GM19372 (cell line): ENCODE measurements at regions not wholly inside any gene's neighbourhood (a gene's known extent, or its start where the extent isn't known, plus 50 kb on each side); places are given as distances from the start of the nearest gene placed in this dataset.

Experiments used
- ATAC-seq: cut with Tn5 transposase; IDR thresholded peaks from one replicate; pipeline ENCODE4 v1.9.1; 2021; ENCODE audit warnings: mild to moderate bottlenecking, low read depth, moderate library complexity; ENCODE audit not compliant: unreplicated experiment

DNA sequence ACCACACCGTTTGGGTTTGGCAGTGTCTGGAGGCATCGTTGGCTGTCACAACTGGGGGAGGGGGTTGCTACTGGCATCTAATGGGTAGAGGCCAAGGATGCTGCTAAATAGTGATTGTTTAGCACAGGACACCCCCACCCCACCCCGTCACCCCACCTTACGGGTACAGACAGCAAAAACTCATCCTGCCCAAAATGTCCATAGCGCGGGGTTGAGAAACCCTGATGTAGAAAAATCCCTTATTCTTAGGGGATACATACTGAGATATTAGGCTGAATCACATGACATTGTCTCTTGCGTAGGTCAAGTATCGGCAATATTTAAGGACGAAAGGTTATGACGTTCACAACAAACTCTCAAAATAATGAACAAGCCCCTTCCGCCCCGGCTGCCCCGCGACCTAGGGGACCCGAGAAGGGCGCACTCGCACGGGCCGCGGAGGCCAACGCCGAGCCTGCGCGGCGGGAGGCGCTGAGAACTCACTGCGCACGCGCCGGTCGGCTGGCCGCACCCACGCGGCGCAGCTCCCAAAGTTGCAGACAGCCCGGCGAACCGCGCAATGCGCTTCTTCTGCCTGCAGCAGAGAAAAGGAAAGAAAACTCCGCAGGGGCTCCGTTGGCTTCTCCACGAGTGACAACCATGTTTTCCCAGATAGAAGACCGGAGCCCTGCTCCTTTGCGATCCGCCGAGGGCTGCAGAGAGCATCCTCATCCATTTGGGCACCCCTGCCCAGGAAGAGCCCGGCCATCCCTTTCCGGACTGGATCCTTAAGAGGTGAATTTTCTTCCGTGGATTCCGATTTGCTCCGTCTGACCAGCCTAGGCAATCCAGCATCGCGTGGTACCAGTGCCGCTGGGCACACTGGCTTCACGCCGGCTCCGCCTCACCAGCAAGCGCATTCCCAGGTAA lies 136.8 kb upstream of the CCDC54 start:
- peak; percentile 91 for ATAC-seq

DNA sequence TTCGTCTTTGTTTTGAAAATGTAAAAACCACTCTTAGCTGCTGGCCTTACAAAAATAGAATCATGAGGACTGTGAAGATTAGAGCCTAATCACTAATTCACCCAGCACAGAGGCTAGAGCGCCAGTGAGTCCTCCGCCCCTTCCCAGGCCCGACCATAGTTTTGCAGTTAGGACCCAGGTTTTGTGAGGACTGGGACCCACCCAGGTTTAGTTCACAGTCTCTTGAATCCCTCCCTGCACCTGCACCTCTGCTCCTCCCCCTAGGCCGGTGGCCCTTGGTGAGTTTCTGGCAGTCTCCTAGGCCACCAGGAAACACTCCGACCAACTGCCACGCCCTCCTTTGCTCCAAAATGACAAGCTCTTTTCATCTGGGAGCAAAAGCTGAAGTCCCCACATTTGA lies 136.0 kb upstream of the CCDC54 start:
- peak; percentile 32 for ATAC-seq

DNA sequence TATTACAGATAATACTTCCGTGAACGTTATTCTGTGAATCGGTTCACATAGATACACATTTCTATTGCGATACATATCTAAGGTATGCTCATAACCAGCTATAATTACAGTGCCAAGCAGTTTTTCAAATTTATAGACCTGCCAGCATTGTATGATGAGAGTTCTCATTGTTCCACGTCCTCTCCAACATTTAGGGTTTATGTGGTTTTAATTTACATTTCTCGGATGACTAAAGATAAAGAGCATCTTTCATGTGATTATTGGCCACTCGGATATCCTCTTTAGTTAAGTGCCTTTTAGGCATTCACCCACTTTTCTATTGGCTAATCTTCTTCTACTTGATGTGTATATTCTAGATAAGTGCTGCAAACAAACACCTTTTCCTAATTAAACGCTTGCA lies 134.7 kb upstream of the CCDC54 start:
- no peak for ATAC-seq

DNA sequence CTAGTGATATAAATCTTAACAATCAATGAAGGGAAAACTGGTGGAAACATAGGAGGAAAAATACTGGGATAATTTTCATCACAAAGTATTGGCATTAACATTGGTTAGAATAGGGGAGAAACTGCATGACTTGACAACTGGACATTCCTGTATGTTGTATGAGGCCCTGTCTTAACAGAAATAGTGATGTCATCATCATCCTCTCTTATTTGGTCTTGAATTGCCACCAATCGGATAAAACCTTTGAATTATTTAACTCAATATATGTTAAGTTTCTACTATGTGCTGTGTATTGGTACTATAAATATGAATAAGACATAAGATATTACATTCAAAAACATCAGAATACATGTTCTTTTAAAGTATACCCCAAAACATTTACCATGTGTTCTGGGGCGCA lies 130.1 kb upstream of the CCDC54 start:
- ATAC-seq = no peak

DNA sequence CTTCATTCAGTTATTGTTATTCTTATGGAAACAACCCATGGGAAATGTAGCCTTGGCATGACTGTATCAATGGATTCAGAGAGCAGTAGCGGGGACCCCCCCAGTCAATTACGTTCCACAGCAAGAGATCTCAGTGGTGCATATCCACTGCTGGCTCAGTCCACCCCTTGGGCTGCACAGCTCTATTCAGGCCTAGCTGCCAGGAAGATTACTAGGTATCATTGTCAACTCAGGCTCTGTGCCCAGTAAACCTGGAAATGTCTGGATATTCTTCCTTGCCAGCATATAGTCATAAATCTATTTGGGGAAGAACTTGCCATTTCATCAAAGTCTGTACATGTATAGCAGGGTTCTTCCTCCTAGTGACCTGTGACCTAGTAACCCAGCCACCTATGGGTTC lies 128.1 kb upstream of the CCDC54 start:
- no peak for ATAC-seq

DNA sequence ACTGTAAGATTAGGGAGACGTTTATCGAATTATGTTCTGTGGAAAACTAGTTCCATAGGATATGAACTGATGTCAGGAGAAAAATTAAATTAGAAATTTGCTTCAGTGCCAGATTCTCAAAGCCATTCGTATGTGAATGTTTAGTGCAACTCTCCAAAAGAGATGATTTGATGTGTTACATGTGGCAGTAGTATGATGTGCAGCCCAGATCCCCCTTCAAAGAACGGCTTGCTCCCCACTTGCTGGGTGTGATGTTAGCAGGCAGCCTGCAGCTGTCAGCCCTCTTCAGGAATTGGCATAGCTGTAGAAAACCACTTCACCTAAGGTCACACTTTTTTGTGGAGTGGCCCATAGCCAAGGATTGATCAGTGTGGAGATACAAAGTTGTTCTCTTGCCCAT lies 127.0 kb upstream of the CCDC54 start:
- ATAC-seq = no peak

DNA sequence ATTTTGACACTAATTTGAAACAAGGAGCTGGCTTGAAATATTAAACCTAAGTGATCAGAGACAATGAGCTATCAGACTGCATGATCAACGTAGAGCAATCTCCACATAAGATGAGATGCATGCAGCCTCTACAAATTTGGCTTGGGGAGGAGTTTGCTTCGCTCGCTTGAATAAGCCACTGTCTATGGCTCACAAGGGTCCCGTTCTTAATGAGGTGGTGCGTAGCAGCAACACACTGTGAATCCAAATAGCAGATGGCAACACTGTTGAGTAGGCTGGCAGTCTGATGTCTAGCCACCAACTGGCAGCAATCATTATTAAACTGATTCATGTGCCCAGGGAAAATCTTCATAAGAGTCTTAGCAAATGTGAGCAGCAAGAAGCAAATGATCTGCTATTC lies 125.4 kb upstream of the CCDC54 start:
- no peak for ATAC-seq

DNA sequence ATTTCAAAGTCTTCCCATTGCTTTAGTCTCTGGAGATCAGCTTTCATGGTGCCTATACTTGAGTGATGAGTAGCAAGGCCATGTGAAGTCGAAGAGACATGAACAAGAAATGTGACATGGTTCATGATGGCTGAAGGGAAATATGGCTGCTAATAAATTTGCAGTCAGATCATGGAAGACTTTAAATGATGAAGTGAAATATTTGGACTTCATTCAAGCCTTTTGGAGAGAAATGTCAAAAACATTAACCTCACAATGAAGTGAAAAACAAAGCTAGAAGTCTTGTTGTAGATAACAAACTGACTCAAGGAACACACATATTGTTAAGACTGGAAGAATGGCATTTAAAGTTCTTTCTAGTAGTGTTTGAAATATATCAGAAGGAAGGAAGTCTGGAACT lies 120.3 kb upstream of the CCDC54 start:
- ATAC-seq = no peak

DNA sequence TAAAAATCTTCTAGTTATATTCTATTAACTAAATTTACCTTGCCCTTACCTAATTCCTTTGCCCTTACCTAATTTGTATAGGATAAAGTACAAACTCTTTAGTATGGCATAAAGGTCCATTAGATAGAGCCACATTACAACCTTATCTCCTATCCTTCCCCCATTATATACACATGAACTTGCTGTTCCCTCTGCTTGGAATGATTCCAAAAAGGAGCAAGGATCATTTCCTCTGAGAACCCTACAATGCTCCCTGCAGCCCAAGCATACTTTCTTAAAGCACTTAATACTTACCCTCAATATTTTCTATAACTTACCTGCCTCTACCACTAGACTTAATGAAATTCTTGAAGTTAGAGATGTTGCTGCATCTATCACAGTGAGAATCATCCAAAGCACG lies 118.9 kb upstream of the CCDC54 start:
- ATAC-seq = no peak

DNA sequence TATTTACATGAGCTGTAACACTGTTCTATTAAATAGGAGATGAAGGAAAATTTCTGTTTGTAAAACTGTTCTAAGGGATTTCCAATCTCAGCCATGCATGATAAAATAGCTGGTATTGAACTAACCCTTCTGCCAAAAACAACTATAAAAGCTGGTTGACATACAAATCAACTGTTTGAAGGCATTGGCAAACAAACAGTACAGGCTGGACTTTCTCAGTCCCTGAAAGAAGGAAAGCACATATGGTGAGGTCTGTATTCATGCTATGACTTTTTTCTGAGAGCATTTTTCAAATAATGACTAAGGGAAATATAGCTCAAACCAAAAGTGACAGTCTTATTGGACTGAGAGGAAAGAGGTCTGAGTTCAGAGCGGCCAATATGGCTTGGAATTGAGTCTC lies 117.0 kb upstream of the CCDC54 start:
- ATAC-seq = no peak

DNA sequence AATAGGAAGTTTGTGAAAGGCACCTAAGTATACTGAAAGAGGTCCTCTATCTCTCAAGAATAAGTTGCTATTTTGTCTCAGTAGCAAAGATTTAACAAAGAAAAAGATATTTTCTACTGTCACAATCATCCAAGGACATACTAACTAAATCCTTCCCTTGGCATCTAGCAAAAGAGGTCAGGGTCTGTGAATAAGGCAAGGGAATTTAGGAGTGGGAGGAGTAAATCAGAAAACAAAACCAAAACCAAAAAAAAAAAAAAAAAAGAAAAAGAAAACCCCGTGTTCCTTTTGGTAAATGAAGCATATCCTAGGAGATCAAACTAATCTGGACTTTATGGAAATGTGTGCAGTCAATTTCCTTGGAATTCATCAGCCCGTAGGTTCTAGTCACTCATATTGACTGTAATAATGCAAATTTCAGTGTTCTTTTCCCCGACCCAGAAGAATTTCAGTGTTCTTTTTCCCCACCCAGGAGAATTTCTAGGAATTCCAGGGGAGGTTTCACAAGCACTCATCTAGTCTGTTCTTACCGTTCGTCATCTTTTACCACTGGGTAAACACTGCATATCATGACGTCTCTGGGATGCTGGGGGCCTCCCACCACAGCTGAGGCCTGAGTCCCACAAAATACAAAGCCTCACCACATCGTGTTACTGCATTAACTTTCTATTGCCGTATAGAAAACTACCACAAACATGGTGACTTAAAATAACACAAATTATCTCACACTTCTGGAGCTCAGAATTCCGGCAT lies 113.8 kb upstream of the CCDC54 start:
- no peak for ATAC-seq

DNA sequence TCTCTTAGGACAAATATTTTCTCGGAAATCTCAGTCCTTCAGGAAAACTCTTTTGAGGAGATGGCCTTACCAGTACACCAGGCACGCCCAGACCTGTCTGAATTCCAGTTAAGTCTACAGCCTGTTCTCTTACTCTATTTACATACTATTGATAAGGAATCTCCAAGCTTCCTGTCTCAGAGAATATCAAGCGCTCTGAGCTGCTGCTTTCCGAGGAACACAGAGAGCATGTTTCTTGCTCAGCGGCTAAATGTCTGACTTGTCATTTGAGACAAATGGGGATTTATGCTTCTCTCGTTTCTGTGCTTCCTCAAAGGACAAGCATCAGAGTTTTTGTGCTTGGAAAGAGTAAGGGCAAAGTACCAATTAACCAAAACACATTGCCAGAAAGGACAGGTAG lies 112.4 kb upstream of the CCDC54 start:
- ATAC-seq = no peak

DNA sequence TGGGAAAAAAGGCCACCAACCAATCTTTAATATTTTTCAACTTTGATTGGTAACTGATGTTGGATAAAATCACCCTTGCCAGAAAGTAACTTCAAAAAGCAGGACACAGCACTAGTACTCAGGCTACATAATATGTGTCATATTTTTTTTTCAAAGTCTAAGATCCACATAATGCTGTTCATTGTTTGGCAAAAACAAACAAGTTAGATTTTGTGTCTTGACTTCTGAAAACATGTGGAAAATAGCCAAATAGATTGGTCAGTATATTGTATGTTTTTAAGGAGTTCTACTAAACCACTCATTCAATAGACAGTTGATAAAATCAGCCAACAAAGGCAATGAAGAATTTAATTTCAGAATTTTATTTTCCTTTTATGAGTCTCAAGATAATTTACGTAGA lies 111.7 kb upstream of the CCDC54 start:
- ATAC-seq = no peak

DNA sequence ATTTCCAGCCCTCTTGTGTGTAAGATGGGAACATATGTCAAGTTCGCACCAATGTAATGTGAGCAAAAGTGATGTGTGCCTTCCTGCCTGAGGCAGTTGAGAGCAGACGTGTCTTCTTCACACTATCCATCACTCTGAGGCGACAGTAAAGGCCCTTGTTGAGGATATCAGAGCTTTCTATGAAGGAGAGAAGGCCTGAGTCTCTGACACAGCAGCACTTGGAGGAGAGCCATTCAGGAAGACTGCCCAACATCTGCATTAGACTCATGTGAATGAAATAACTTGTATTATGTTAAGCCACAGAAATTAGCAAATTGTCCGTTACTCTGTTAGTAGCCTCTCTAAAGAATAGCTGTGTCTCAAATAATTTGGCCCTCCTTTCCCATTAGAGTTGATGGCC lies 108.8 kb upstream of the CCDC54 start:
- no peak for ATAC-seq

DNA sequence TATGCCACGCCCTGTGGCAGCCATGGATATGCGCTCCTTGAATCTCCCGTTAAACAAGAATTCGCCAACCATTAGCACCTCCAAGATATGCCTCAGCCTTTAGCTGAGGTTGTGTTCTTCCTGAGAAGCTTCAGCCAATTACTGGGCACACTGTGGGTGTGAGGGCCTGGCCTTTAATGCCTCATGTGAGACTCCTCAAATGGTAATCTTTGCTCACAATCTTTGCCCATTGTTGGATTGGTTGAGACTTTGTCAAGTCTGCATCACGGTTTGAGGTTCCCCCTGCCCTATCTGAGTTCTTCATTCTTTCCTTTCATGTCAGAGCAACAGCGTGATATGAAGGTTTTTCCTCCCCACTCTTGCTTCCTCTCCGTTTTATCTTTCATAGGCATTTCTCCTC lies 108.1 kb upstream of the CCDC54 start:
- ATAC-seq = no peak

DNA sequence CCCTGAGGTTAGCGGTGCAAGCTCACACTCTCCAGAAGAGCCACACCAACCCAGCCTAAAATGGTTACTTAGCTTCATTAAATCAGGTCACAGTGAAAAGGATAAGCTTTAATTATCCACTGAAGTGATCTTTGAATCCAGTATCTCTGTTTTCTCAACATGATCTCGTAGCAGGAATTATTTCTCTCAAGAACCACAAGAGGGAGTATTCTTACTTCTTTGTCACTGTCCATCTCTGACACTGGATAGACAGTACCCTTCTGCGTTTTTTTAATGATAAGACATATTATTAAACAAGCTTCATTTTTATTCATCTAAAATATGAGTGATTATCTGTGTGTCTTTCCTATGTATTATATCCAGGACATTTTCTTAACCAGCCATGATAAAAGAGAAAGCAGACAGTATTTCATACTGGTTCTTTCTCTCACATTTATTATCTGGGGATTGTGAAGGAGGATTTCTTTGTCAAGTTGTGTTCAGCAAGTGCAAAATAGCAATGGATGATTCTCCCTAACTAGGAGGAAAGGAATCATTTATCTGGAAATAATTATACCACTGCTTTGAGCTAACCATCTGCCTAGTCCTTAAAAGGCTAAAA lies 105.4 kb upstream of the CCDC54 start:
- peak; percentile 74 for ATAC-seq

DNA sequence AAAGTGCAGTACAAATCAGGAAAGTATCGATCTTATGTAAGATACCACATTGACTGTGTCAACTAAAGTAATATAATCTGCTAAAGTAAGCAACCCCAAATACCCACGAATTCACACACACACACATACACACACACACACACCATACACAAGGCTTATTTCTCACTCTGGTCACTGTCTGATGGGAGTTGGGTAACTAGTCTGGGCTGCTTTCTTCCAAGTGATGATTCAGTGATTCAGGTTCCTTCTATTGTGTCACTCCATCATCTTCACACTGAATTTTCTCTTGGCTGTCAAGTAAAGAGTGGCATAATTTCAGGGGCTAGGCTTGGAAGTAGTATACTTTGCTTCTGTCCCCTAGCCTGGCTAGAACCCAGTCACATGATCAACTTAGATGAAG lies 104.8 kb upstream of the CCDC54 start:
- ATAC-seq = no peak

DNA sequence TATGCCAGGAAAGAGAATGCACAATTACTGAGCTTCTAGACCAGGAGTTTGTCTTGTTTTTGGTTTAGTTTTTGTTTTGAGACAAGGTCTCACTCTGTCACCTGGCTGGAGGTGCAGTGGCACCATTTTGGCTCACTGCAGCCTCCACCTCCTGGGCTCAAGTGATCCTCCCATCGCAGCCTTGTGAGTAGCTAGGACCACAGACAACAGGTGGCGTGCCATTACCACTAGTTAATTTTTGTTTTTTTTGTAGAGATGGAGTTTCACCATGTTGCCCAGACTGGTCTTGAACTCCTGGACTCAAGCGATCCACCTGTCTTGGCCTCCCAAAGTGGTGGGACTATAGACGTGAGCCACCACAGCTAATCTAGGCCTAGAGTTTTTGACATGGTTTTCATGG lies 104.4 kb upstream of the CCDC54 start:
- ATAC-seq = no peak

DNA sequence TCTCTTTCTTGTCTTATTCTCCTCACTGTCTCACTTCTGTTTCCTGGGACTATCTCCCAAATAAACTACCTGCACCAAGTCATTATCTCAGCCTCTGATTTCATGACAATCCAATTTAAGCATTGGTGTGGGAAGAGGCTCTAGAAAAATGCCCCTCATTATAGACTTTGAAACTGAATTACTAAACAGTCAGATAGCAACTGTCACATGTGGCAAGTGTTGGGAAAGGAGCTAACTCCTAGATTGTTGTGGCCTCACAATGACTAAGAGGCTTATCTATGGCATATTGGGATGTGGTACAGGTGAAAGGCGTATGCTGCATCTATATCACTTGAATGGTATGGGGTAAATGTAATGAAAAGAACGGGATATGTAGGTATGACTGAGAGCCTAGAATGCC lies 103.5 kb upstream of the CCDC54 start:
- no peak for ATAC-seq

DNA sequence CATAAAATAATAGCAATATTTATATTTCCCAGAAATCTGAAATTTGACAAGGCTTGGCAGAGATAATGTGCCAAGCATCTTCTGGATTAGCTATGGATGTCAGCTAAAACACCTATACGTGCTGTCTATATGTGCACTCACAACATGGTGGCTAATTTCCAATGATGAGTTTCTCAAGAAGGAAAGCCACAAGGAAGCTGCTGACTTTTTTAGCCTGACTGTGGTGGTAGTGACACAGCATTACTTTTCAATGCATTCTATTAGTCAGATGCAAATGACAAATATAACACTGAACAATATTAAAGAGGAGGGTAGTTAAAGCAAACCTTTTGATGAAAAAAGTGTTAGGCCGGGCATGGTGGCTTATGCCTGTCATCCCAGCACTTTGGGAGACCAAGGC lies 101.7 kb upstream of the CCDC54 start:
- no peak for ATAC-seq

DNA sequence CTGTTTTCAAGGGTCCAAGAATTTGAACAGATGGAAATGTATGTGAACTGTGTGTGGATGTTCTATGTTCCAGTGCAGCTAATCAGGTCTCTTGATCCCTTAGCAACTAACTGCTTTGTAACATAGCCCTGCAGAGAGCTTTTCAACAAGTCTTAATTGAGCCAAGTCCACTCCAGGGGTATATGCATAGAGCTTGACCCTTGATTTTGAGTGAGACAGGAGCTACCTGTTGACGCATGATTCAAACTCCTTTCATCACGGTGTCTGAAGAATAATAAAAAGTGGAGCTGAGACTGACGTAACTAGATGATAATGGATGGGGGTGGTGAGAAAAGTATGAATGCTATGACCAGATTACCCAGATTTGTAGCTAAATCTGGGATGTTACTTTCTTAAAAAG lies 93.3 kb upstream of the CCDC54 start:
- ATAC-seq = no peak

DNA sequence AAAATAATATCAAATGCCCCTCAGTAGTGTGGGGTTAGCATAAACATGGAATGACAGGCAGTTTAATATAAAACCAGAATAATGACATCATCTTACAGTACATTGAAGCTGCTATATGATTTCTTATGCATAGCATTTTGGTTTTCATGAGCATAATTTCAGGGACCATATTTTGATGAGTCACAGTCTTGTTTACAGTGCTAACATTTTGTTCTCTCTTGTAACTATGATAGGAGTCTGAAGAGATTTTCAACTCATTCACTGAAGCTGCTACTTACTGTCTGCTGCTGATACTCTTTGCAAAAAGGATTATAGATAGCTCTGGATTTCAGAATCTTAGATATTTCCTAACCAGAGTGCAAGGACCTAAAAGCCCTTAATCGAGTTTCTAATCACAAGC lies 92.6 kb upstream of the CCDC54 start:
- ATAC-seq = no peak
